B cell (primary cell): ENCODE measurements at regions not wholly inside any gene's neighbourhood (a gene's known extent, or its start where the extent isn't known, plus 50 kb on each side); places are given as distances from the start of the nearest gene placed in this dataset.

Source experiments
- ATAC-seq: fragments of 200-7000 bp; cut with Tn5 transposase; one replicate; pipeline ENCODE4 v1.10.0; 2021; ENCODE audit warnings: low read depth, mild to moderate bottlenecking, moderate number of reproducible peaks, moderate library complexity
- CTCF ChIA-PET: fragments of 350-600 bp; sonication (Branson Sonifier 250); formaldehyde crosslinking; loops from one replicate; lab custom pipeline; 2021; ENCODE audit warnings: antibody characterized with exemption, inconsistent platforms; lab: Charles Lee
- POLR2A ChIA-PET: fragments of 350-600 bp; sonication (Branson Sonifier 250); formaldehyde crosslinking; loops from one replicate; lab custom pipeline; 2021; ENCODE audit warnings: antibody characterized with exemption; lab: Charles Lee
- DNase-seq: peaks from one replicate; pipeline ENCODE4 v3.0.0; 2013
- H2AFZ ChIP-seq: 2 replicates; pipeline ENCODE4 v1.6.1; 2012; ENCODE audit warnings: mild to moderate bottlenecking, low read depth, low read length; ENCODE audit not compliant: insufficient read depth, poor library complexity, severe bottlenecking
- H3K27ac ChIP-seq, 2 donors: 1 replicate in 1 of 2; 2 replicates in 1 of 2; pipeline ENCODE4 v1.5.1; 2012 to 2013; ENCODE audit warnings: low read length in 2 of 2, mild to moderate bottlenecking in 2 of 2, moderate library complexity in 1 of 2
- H3K27me3 ChIP-seq, 4 experiments: fragments of 200-600 bp in 1 of 4; sonication (generic) in 1 of 4; replicated peaks in 1 of 4; 1 replicate in 2 of 4; 2 replicates in 2 of 4; pipeline versions ENCODE4 v1.6.1 to v1.7.0; 2013 to 2016; ENCODE audit warnings: low read length in 3 of 4, mild to moderate bottlenecking in 2 of 4, mixed read lengths in 1 of 4, moderate library complexity in 1 of 4; ENCODE audit not compliant: insufficient read depth in 4 of 4, control insufficient read depth in 3 of 4; ENCODE audit errors: control extremely low read depth in 1 of 4
- H3K36me3 ChIP-seq, 2 experiments: replicated peaks in 1 of 2; 1 replicate in 1 of 2; 2 replicates in 1 of 2; pipeline versions ENCODE4 v1.6.1 to v1.7.1; 2013; ENCODE audit warnings: low read length in 1 of 2; ENCODE audit not compliant: insufficient read depth in 2 of 2, control insufficient read depth in 1 of 2; ENCODE audit errors: control extremely low read depth in 1 of 2, extremely low read depth in 1 of 2
- H3K4me1 ChIP-seq, 2 donors: fragments of 200-600 bp in 1 of 2; sonication (generic) in 1 of 2; 1 replicate in 1 of 2; 2 replicates in 1 of 2; pipeline versions ENCODE4 v1.5.1 to v1.6.1; 2013 to 2017; ENCODE audit warnings: low read length in 2 of 2; ENCODE audit not compliant: control insufficient read depth in 2 of 2, insufficient read depth in 2 of 2
- H3K4me2 ChIP-seq: replicated peaks from 2 replicates; pipeline ENCODE3; 2012; ENCODE audit warnings: mild to moderate bottlenecking, low read depth, low read length; ENCODE audit not compliant: poor library complexity, severe bottlenecking
- H3K4me3 ChIP-seq, 5 experiments: fragments of 200-600 bp in 1 of 5; sonication (generic) in 1 of 5; 1 replicate in 3 of 5; 2 replicates in 2 of 5; pipeline versions ENCODE4 v1.5.1 to v1.7.0; 2011 to 2016; ENCODE audit warnings: low read length in 4 of 5, mild to moderate bottlenecking in 4 of 5, low read depth in 2 of 5, control low read depth in 1 of 5, moderate library complexity in 1 of 5; ENCODE audit not compliant: insufficient read depth in 1 of 5; ENCODE audit errors: control extremely low read depth in 1 of 5, extremely low read depth in 1 of 5
- H3K79me2 ChIP-seq: fragments of 200-600 bp; sonication (generic); one replicate; pipeline ENCODE4 v1.6.0; 2016; ENCODE audit warnings: low read length; ENCODE audit not compliant: control insufficient read depth, insufficient read depth
- H3K9ac ChIP-seq: fragments of 200-600 bp; sonication (generic); 2 replicates; pipeline ENCODE4 v1.6.1; 2017; ENCODE audit warnings: mild to moderate bottlenecking, low read length, moderate library complexity
- H3K9me3 ChIP-seq, 3 donors: one replicate each; pipeline versions ENCODE4 v1.6.1 to v1.7.1; 2013; ENCODE audit warnings: low read length in 2 of 3; ENCODE audit not compliant: control insufficient read depth in 2 of 3, insufficient read depth in 1 of 3; ENCODE audit errors: control extremely low read depth in 1 of 3
- H4K20me1 ChIP-seq: 2 replicates; pipeline ENCODE4 v1.6.0; 2012; ENCODE audit warnings: mild to moderate bottlenecking, low read length; ENCODE audit not compliant: insufficient read depth, control insufficient read depth, poor library complexity, severe bottlenecking
- H3K27ac Mint-ChIP-seq: one replicate; pipeline ENCODE4 v1.8.0; 2021; ENCODE audit warnings: mixed read lengths
- H3K27me3 Mint-ChIP-seq: one replicate; pipeline ENCODE4 v1.8.0; 2021; ENCODE audit warnings: mixed read lengths
- H3K4me1 Mint-ChIP-seq: one replicate; pipeline ENCODE4 v1.8.0; 2021; ENCODE audit warnings: mixed read lengths
- H3K4me3 Mint-ChIP-seq: one replicate; pipeline ENCODE4 v1.8.0; 2021; ENCODE audit warnings: mixed read lengths
- H3K9me3 Mint-ChIP-seq: one replicate; pipeline ENCODE4 v1.8.0; 2022; ENCODE audit warnings: mixed read lengths; ENCODE audit not compliant: insufficient read depth
- EZH2 ChIP-seq: IDR thresholded peaks from 2 replicates; pipeline ENCODE4 v1.6.1; 2012; ENCODE audit warnings: borderline replicate concordance, low read depth, mild to moderate bottlenecking, moderate library complexity, low read length; ENCODE audit not compliant: insufficient read depth, poor library complexity, severe bottlenecking
- WGBS: methylation state at CpG from one replicate; pipeline ENCODE4 v1.1.5; 2013; ENCODE audit warnings: missing lambda C conversion rate; ENCODE audit not compliant: insufficient coverage; 5-methylcytosine and 5-hydroxymethylcytosine counted together
- intact Hi-C: fragments of 100-400 bp; cut with micrococcal nuclease; formaldehyde crosslinking; loops from one replicate; pipeline ENCODE4 v1.10.0; 2022
- TF ChIP-seq, protein P1 (sequence below): fragments of 200-600 bp; IDR thresholded peaks from one replicate; pipeline ENCODE4 v1.8.0; 2022; ENCODE audit warnings: antibody characterized with exemption, mild to moderate bottlenecking

DNA sequence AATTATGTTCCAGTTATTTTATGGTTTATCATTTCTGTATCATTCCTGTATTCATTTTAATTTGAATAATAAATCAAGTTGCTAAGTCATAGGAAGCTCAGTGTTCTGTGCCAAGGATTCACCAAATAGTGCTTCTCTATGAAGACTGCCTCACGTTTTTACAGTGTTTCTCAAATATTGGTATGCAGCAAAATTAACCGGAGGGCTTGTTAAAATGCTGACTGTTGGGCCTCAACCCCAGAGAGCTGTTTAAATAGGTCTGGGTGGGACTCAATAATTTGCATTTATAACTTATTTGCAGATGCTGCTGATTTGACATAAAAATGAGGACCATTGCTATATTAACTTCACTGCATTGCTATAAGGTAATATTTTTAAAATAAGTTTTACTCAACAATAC is 166.7 kb downstream of the TINAG start:
- ATAC-seq (no peak), DNase-seq (no peak)
- TF ChIP-seq, protein P1, sequence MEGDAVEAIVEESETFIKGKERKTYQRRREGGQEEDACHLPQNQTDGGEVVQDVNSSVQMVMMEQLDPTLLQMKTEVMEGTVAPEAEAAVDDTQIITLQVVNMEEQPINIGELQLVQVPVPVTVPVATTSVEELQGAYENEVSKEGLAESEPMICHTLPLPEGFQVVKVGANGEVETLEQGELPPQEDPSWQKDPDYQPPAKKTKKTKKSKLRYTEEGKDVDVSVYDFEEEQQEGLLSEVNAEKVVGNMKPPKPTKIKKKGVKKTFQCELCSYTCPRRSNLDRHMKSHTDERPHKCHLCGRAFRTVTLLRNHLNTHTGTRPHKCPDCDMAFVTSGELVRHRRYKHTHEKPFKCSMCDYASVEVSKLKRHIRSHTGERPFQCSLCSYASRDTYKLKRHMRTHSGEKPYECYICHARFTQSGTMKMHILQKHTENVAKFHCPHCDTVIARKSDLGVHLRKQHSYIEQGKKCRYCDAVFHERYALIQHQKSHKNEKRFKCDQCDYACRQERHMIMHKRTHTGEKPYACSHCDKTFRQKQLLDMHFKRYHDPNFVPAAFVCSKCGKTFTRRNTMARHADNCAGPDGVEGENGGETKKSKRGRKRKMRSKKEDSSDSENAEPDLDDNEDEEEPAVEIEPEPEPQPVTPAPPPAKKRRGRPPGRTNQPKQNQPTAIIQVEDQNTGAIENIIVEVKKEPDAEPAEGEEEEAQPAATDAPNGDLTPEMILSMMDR = no peak
- TF ChIP-seq EZH2 = no peak
- intact Hi-C loops = no loop called here
- Histone ChIP-seq H3K4me2 (no peak overlapping the region), H2AFZ (no peak overlapping the region), H3K4me1 (no peaks in the 10 kb centered on the region), H3K4me3 (no peak overlapping the region), H4K20me1 (no peaks in the 10 kb centered on the region), H3K27ac (no peak overlapping the region), H3K27me3 (no peaks in the 10 kb centered on the region), H3K9me3 (no peaks in the 10 kb centered on the region), H3K36me3 (no peaks in the 10 kb centered on the region), H3K9ac (no peak overlapping the region), H3K79me2 (no peaks in the 10 kb centered on the region)
- H3K27ac Mint-ChIP-seq = no peak overlapping the region
- H3K4me1 Mint-ChIP-seq = no peaks in the 10 kb centered on the region
- ChIA-PET CTCF (no interaction called here), POLR2A (no interaction called here)
- 77% methylated on average over 2 of the region's 2 CpGs for WGBS
- H3K4me3 Mint-ChIP-seq = no peak overlapping the region
- H3K27me3 Mint-ChIP-seq = no peaks in the 10 kb centered on the region
- no peaks in the 10 kb centered on the region for H3K9me3 Mint-ChIP-seq

DNA sequence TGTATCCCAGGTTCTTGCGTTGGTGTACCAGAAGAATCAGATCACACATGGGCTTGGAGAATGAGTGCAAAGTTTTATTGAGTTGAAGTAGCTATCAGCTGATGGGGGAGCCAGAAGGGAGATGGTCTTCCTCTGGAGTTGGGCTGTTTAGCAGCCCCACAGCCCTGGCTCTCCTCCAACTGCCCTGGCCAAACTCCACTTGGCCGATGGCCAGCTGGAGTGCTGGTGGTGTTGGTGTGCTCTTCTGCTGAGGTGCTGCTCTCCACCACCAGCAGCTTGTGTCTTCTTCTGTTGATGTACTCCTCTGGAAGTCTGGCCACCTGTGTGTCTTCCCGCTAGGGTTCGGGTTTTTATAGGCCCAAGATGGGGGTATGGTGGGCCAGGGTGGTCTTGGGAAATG is 172.8 kb downstream of the TINAG start:
- POLR2A ChIA-PET = no interaction called here
- Histone ChIP-seq H3K4me3 (no peak overlapping the region), H4K20me1 (no peaks in the 10 kb centered on the region), H3K27ac (no peak overlapping the region), H3K27me3 (no peaks in the 10 kb centered on the region), H3K36me3 (no peaks in the 10 kb centered on the region), H3K4me2 (no peak overlapping the region), H3K9ac (no peak overlapping the region), H2AFZ (no peak overlapping the region), H3K4me1 (no peaks in the 10 kb centered on the region), H3K79me2 (no peaks in the 10 kb centered on the region), H3K9me3 (peaks cover 0 to 6% (median 0%) of the 10 kb centered on the region in 3 donors)
- DNase-seq (no peak), ATAC-seq (no peak)
- TF ChIP-seq, protein P1 = no peak
- TF ChIP-seq EZH2 = no peak
- Mint-ChIP-seq H3K9me3 (no peaks in the 10 kb centered on the region), H3K27ac (no peak overlapping the region), H3K27me3 (no peaks in the 10 kb centered on the region), H3K4me3 (no peak overlapping the region), H3K4me1 (no peaks in the 10 kb centered on the region)
- WGBS = no CpG with 5 or more reads among the region's 4 CpGs
- CTCF ChIA-PET = no interaction called here
- intact Hi-C loops = no loop called here
